HepG2 (cell line): ENCODE measurements at regions not wholly inside any gene's neighbourhood (a gene's known extent, or its start where the extent isn't known, plus 50 kb on each side); places are given as distances from the start of the nearest gene placed in this dataset.

ENCODE experiments used
- CBFB ChIP-seq: sonication (generic); formaldehyde crosslinking; IDR thresholded peaks from 2 replicates; pipeline ENCODE4 v1.4.0; 2020; ENCODE audit warnings: missing genetic modification reagents
- GABPA ChIP-seq, 2 experiments: IDR thresholded peaks; 2 replicates each; pipeline ENCODE4 v1.6.1; 2011 to 2016; ENCODE audit warnings: low read depth in 2 of 2, low read length in 1 of 2, missing biosample characterization in 1 of 2, missing genetic modification characterization in 1 of 2
- HDAC2 ChIP-seq: sonication (generic); formaldehyde crosslinking; IDR thresholded peaks from 2 replicates; pipeline ENCODE4 v1.4.0; 2020; ENCODE audit warnings: missing genetic modification reagents
- NFYB ChIP-seq: sonication (generic); formaldehyde crosslinking; IDR thresholded peaks from 2 replicates; pipeline ENCODE4 v1.4.0; 2020; ENCODE audit warnings: missing genetic modification reagents
- POLR2AphosphoS2 ChIP-seq: IDR thresholded peaks from 2 replicates; pipeline ENCODE4 v1.6.1; 2011; ENCODE audit warnings: low read depth, low read length, improper control_type of control experiment
- SRF ChIP-seq: IDR thresholded peaks from 2 replicates; pipeline ENCODE4 v1.6.1; 2011; ENCODE audit warnings: mild to moderate bottlenecking, low read depth, low read length, moderate library complexity
- WIZ ChIP-seq: sonication (generic); formaldehyde crosslinking; IDR thresholded peaks from 2 replicates; pipeline ENCODE4 v1.5.1; 2020; ENCODE audit warnings: mild to moderate bottlenecking, missing genetic modification reagents
- TF ChIP-seq, protein P1 (sequence below): IDR thresholded peaks from 2 replicates; pipeline ENCODE4 v1.6.1; 2016; ENCODE audit warnings: low read depth
- TF ChIP-seq, protein P2 (sequence below): sonication (generic); formaldehyde crosslinking; IDR thresholded peaks from 2 replicates; pipeline ENCODE4 v1.5.0; 2020; ENCODE audit warnings: mild to moderate bottlenecking, missing genetic modification reagents, moderate library complexity
- TF ChIP-seq, protein P3 (sequence below): sonication (generic); formaldehyde crosslinking; IDR thresholded peaks from 2 replicates; pipeline ENCODE4 v1.5.1; 2020; ENCODE audit warnings: mild to moderate bottlenecking, missing genetic modification reagents, borderline replicate concordance

DNA sequence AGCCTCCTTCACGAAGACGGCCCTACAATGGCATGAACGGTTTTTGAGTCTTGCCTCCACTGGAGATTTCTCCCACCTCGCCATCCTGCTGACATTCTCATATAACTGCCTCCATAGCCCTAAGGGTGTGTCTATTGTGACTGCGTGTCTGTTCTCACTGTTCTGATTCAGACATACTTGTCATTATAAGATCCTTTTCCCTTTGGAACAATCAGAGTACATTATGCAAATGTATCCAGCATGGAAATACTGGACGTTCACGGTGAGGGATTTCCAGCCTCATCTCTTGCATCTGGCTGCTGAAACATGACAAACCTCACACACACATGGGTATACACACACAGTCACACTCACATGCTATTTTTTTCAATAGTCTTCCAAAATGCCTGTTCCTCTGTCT, 402.1 kb downstream of the DIRAS2 start:
- TF ChIP-seq NFYB (CRISPR knock-in tag) = no peak
- TF ChIP-seq, protein P1, sequence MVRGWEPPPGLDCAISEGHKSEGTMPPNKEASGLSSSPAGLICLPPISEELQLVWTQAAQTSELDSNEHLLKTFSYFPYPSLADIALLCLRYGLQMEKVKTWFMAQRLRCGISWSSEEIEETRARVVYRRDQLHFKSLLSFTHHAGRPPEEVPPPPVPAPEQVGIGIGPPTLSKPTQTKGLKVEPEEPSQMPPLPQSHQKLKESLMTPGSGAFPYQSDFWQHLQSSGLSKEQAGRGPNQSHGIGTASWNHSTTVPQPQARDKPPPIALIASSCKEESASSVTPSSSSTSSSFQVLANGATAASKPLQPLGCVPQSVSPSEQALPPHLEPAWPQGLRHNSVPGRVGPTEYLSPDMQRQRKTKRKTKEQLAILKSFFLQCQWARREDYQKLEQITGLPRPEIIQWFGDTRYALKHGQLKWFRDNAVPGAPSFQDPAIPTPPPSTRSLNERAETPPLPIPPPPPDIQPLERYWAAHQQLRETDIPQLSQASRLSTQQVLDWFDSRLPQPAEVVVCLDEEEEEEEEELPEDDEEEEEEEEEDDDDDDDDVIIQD (CRISPR knock-in tag) = no peak
- no peak for TF ChIP-seq GABPA (IDR thresholded peaks at IDR 0.05; ENCODE audit: low read depth, low read length)
- TF ChIP-seq GABPA (CRISPR knock-in tag; IDR thresholded peaks at IDR 0.05; ENCODE audit: low read depth) = no peak
- no peak for TF ChIP-seq POLR2AphosphoS2
- no peak for TF ChIP-seq HDAC2 (CRISPR knock-in tag)
- TF ChIP-seq CBFB (CRISPR knock-in tag) = no peak
- TF ChIP-seq WIZ (CRISPR knock-in tag) = no peak
- no peak for TF ChIP-seq SRF
- TF ChIP-seq, protein P2, sequence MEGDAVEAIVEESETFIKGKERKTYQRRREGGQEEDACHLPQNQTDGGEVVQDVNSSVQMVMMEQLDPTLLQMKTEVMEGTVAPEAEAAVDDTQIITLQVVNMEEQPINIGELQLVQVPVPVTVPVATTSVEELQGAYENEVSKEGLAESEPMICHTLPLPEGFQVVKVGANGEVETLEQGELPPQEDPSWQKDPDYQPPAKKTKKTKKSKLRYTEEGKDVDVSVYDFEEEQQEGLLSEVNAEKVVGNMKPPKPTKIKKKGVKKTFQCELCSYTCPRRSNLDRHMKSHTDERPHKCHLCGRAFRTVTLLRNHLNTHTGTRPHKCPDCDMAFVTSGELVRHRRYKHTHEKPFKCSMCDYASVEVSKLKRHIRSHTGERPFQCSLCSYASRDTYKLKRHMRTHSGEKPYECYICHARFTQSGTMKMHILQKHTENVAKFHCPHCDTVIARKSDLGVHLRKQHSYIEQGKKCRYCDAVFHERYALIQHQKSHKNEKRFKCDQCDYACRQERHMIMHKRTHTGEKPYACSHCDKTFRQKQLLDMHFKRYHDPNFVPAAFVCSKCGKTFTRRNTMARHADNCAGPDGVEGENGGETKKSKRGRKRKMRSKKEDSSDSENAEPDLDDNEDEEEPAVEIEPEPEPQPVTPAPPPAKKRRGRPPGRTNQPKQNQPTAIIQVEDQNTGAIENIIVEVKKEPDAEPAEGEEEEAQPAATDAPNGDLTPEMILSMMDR (CRISPR knock-in tag) = no peak
- TF ChIP-seq, protein P3, sequence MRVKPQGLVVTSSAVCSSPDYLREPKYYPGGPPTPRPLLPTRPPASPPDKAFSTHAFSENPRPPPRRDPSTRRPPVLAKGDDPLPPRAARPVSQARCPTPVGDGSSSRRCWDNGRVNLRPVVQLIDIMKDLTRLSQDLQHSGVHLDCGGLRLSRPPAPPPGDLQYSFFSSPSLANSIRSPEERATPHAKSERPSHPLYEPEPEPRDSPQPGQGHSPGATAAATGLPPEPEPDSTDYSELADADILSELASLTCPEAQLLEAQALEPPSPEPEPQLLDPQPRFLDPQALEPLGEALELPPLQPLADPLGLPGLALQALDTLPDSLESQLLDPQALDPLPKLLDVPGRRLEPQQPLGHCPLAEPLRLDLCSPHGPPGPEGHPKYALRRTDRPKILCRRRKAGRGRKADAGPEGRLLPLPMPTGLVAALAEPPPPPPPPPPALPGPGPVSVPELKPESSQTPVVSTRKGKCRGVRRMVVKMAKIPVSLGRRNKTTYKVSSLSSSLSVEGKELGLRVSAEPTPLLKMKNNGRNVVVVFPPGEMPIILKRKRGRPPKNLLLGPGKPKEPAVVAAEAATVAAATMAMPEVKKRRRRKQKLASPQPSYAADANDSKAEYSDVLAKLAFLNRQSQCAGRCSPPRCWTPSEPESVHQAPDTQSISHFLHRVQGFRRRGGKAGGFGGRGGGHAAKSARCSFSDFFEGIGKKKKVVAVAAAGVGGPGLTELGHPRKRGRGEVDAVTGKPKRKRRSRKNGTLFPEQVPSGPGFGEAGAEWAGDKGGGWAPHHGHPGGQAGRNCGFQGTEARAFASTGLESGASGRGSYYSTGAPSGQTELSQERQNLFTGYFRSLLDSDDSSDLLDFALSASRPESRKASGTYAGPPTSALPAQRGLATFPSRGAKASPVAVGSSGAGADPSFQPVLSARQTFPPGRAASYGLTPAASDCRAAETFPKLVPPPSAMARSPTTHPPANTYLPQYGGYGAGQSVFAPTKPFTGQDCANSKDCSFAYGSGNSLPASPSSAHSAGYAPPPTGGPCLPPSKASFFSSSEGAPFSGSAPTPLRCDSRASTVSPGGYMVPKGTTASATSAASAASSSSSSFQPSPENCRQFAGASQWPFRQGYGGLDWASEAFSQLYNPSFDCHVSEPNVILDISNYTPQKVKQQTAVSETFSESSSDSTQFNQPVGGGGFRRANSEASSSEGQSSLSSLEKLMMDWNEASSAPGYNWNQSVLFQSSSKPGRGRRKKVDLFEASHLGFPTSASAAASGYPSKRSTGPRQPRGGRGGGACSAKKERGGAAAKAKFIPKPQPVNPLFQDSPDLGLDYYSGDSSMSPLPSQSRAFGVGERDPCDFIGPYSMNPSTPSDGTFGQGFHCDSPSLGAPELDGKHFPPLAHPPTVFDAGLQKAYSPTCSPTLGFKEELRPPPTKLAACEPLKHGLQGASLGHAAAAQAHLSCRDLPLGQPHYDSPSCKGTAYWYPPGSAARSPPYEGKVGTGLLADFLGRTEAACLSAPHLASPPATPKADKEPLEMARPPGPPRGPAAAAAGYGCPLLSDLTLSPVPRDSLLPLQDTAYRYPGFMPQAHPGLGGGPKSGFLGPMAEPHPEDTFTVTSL = no peak
